Testis (tissue), 2 donors: ENCODE measurements at regions not wholly inside any gene's neighbourhood (a gene's known extent, or its start where the extent isn't known, plus 50 kb on each side); places are given as distances from the start of the nearest gene placed in this dataset.

Source experiments
- CTCF ChIP-seq, 3 experiments: fragments of 450-650 bp in 2 of 3; fragments of 200-600 bp in 1 of 3; sonication (generic) in 1 of 3; IDR thresholded peaks; one replicate each; pipeline ENCODE4 v1.5.1; 2016 to 2019; ENCODE audit warnings: antibody characterized with exemption in 3 of 3, mild to moderate bottlenecking in 2 of 3, moderate library complexity in 1 of 3
- POLR2A ChIP-seq: fragments of 450-650 bp; IDR thresholded peaks from one replicate; pipeline ENCODE4 v1.6.1; 2017; ENCODE audit warnings: antibody characterized with exemption, mild to moderate bottlenecking, moderate library complexity

GRCh38 chr5:2550509-2550908, 201.0 kb downstream of the IRX2 start:
- no peak for TF ChIP-seq CTCF (IDR thresholded peaks at IDR 0.05)
- TF ChIP-seq POLR2A = no peak
